ENCODE measurements at regions not wholly inside any gene's neighbourhood (a gene's known extent, or its start where the extent isn't known, plus 50 kb on each side); places are given as distances from the start of the nearest gene placed in this dataset.

DNA sequence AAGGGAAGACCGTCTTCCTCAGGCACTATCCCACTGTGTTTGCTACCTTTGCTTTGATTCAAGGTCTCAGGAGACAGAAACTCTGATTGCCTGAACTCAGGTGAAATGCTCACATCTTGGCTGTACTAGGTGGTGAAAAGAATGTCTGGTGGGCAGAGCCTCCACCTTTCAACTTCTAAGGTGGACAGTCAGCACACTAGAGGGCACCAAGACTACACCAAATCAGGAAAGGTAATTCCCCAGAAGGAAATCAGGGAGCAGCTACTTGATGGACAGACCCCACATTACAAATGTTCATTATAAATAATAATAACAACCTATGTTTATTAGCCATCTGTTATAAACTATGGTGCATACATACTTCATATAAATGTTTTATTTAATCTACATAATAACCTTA, 220.9 kb downstream of the ATG4C start:
- TF ChIP-seq ZNF8 (CRISPR knock-in tag; IDR thresholded peaks at IDR 0.05) (no peak), GLIS3 (CRISPR knock-in tag; IDR thresholded peaks at IDR 0.05) (no peak), ARNTL (CRISPR knock-in tag; IDR thresholded peaks at IDR 0.05; ENCODE audit: borderline replicate concordance, low read depth) (no peak), ZNF565 (CRISPR knock-in tag; conservative IDR thresholded peaks at IDR 0.05; ENCODE audit: low read depth) (no peak), ISL1 (CRISPR knock-in tag; IDR thresholded peaks at IDR 0.05) (no peak), TOX (CRISPR knock-in tag; IDR thresholded peaks at IDR 0.05; ENCODE audit: borderline replicate concordance) (no peak), CSDC2 (CRISPR knock-in tag; IDR thresholded peaks at IDR 0.05) (no peak), ZFP30 (CRISPR knock-in tag; IDR thresholded peaks at IDR 0.05) (no peak), ZFP3 (CRISPR knock-in tag; IDR thresholded peaks at IDR 0.05) (no peak)
- TF ChIP-seq, protein P1, sequence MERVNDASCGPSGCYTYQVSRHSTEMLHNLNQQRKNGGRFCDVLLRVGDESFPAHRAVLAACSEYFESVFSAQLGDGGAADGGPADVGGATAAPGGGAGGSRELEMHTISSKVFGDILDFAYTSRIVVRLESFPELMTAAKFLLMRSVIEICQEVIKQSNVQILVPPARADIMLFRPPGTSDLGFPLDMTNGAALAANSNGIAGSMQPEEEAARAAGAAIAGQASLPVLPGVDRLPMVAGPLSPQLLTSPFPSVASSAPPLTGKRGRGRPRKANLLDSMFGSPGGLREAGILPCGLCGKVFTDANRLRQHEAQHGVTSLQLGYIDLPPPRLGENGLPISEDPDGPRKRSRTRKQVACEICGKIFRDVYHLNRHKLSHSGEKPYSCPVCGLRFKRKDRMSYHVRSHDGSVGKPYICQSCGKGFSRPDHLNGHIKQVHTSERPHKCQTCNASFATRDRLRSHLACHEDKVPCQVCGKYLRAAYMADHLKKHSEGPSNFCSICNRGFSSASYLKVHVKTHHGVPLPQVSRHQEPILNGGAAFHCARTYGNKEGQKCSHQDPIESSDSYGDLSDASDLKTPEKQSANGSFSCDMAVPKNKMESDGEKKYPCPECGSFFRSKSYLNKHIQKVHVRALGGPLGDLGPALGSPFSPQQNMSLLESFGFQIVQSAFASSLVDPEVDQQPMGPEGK (CRISPR knock-in tag; IDR thresholded peaks at IDR 0.05; ENCODE audit: borderline replicate concordance) = no peak
- TF ChIP-seq, protein P2, sequence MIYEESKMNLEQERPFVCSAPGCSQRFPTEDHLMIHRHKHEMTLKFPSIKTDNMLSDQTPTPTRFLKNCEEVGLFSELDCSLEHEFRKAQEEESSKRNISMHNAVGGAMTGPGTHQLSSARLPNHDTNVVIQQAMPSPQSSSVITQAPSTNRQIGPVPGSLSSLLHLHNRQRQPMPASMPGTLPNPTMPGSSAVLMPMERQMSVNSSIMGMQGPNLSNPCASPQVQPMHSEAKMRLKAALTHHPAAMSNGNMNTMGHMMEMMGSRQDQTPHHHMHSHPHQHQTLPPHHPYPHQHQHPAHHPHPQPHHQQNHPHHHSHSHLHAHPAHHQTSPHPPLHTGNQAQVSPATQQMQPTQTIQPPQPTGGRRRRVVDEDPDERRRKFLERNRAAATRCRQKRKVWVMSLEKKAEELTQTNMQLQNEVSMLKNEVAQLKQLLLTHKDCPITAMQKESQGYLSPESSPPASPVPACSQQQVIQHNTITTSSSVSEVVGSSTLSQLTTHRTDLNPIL (CRISPR knock-in tag; IDR thresholded peaks at IDR 0.05; ENCODE audit: low read depth) = no peak
